ENCODE measurements at regions not wholly inside any gene's neighbourhood (a gene's known extent, or its start where the extent isn't known, plus 50 kb on each side); places are given as distances from the start of the nearest gene placed in this dataset.

GRCh38 chr5:61823781-61824180 lies 482.2 kb upstream of the KIF2A start:
- Histone ChIP-seq H3K4me1 (no peaks in the 10 kb centered on the region), H3K36me3 (no peaks in the 10 kb centered on the region), H3K9me3 (no peaks in the 10 kb centered on the region), H3K27ac (no peak overlapping the region), H3K27me3 (no peaks in the 10 kb centered on the region), H3K4me3 (no peak overlapping the region)
- no peak for ATAC-seq
- DNase-seq: no peak
- 32 to 43% (median 38%) methylated on average over 2 of the region's 2 CpGs for WGBS, 4 donors
- intact Hi-C loops (cut with DNase I): loop anchor here in 2 of 10 donors (10.0 kb wide), 2 partner anchors 149 to 869 kb away; no protein-coding TSS in a partner anchor
- no peak for TF ChIP-seq POLR2A (IDR thresholded peaks at IDR 0.05)
- TF ChIP-seq CTCF (IDR thresholded peaks at IDR 0.05): no peak

- H3K27ac ChIP-seq: no peak overlapping the region
- 67 to 80% (median 73%) methylated on average over 4 of the region's 4 CpGs for WGBS, 4 donors
- no peak for TF ChIP-seq POLR2A (IDR thresholded peaks at IDR 0.05)
- TF ChIP-seq CTCF (IDR thresholded peaks at IDR 0.05): no peak
- intact Hi-C loops (cut with DNase I): loop anchor here in 2 of 10 donors (10.0 kb wide), 2 partner anchors 150 to 870 kb away; no protein-coding TSS in a partner anchor
- ATAC-seq: no peak
- H3K4me1 ChIP-seq: no peaks in the 10 kb centered on the region
- no peaks in the 10 kb centered on the region for H3K9me3 ChIP-seq
- no peak for DNase-seq
- no peak overlapping the region for H3K4me3 ChIP-seq
- H3K36me3 ChIP-seq: no peaks in the 10 kb centered on the region
- no peaks in the 10 kb centered on the region for H3K27me3 ChIP-seq
These were observed 481.6 kb upstream of the KIF2A start for GRCh38 chr5:61824396-61824795.

- no peaks in the 10 kb centered on the region for H3K36me3 ChIP-seq
- H3K4me3 ChIP-seq: no peak overlapping the region
- no peak for TF ChIP-seq POLR2A (IDR thresholded peaks at IDR 0.05)
- no peak for TF ChIP-seq CTCF (IDR thresholded peaks at IDR 0.05)
- ATAC-seq: no peak
- no peaks in the 10 kb centered on the region for H3K27me3 ChIP-seq
- no peaks in the 10 kb centered on the region for H3K4me1 ChIP-seq
- DNase-seq: no peak
- no peaks in the 10 kb centered on the region for H3K9me3 ChIP-seq
- 57 to 64% (median 61%) methylated on average over 2 of the region's 2 CpGs for WGBS, 4 donors
- intact Hi-C loops (cut with DNase I): loop anchor here in 2 of 10 donors (10.0 kb wide), 2 partner anchors 153 to 873 kb away; no protein-coding TSS in a partner anchor
- no peak overlapping the region for H3K27ac ChIP-seq
These were observed 478.5 kb upstream of the KIF2A start for GRCh38 chr5:61827445-61827975.

DNA sequence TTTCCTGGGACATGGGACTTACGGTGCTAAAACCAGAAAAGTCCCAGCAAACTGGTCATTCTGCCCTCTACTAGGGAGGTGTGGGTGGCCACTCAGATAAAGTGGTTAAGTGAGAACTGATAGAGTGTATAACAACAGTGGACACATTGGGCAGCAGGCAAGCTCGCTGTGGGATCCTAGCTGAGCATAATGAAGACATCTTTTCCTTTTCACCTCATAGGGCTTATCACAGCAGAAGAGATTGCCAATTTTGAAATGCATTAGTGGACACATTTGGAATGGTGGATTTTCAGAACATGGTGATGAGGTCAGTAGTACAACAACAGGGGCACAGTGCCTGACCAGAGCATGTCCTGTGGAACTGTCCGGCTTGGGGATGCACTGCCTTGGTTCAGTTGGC lies 477.1 kb upstream of the KIF2A start:
- Histone ChIP-seq H3K9me3 (no peaks in the 10 kb centered on the region), H3K27me3 (no peaks in the 10 kb centered on the region), H3K36me3 (no peaks in the 10 kb centered on the region), H3K4me1 (no peaks in the 10 kb centered on the region), H3K27ac (no peak overlapping the region), H3K4me3 (no peak overlapping the region)
- DNase-seq (no peak), ATAC-seq (no peak)
- TF ChIP-seq POLR2A (IDR thresholded peaks at IDR 0.05) (no peak), CTCF (IDR thresholded peaks at IDR 0.05) (no peak)
- intact Hi-C loops (cut with DNase I): loop anchor here in 2 of 10 donors (10.0 kb wide), 2 partner anchors 154 to 874 kb away; no protein-coding TSS in a partner anchor
- WGBS, 4 donors: 79 to 99% (median 89%) methylated on average over 3 of the region's 3 CpGs
